ENCODE measurements at regions not wholly inside any gene's neighbourhood (a gene's known extent, or its start where the extent isn't known, plus 50 kb on each side); places are given as distances from the start of the nearest gene placed in this dataset.

GRCh38 chr3:194784361-194784760, 98.7 kb downstream of the FAM43A start:
- no peak for TF ChIP-seq CTCF (conservative IDR thresholded peaks at IDR 0.05)
- TF ChIP-seq ZFX (IDR thresholded peaks at IDR 0.05): no peak

Data from C4-2B (cell line).